ENCODE measurements at regions not wholly inside any gene's neighbourhood (a gene's known extent, or its start where the extent isn't known, plus 50 kb on each side); places are given as distances from the start of the nearest gene placed in this dataset.

- TF ChIP-seq ATF6 (CRISPR knock-in tag; IDR thresholded peaks at IDR 0.05) (no peak), USF2 (CRISPR knock-in tag; IDR thresholded peaks at IDR 0.05) (no peak), PRDM15 (CRISPR knock-in tag; IDR thresholded peaks at IDR 0.05) (no peak), ATF1 (CRISPR knock-in tag; IDR thresholded peaks at IDR 0.05) (no peak), MAX (CRISPR knock-in tag; IDR thresholded peaks at IDR 0.05) (no peak), FOXP4 (CRISPR knock-in tag; IDR thresholded peaks at IDR 0.05) (no peak), HMGA2 (CRISPR knock-in tag; IDR thresholded peaks at IDR 0.05) (no peak), TP53 (CRISPR knock-in tag; IDR thresholded peaks at IDR 0.05) (no peak), NR1H2 (CRISPR knock-in tag; IDR thresholded peaks at IDR 0.05) (no peak), SMAD4 (CRISPR knock-in tag; IDR thresholded peaks at IDR 0.05) (no peak), MXD4 (CRISPR knock-in tag; IDR thresholded peaks at IDR 0.05; ENCODE audit: borderline replicate concordance) (no peak), ZNF425 (CRISPR knock-in tag; conservative IDR thresholded peaks at IDR 0.05) (no peak)
- ChIA-PET CTCF (interaction anchor here (0.9 kb wide), 1 partner anchor 130 kb away, joined by 3 read pairs; no protein-coding TSS in a partner anchor), POLR2A (no interaction called here)
- Mint-ChIP-seq H3K27me3 (ENCODE audit: low read depth) (no peaks in the 10 kb centered on the region), H3K36me3 (no peaks in the 10 kb centered on the region), H3K4me1 (no peaks in the 10 kb centered on the region), H3K9me3 (no peaks in the 10 kb centered on the region), H3K27ac (no peak overlapping the region), H3K4me3 (no peak overlapping the region)
- ATAC-seq (no peak), DNase-seq (ENCODE audit: low spot score) (no peak)
Observed at GRCh38 chr16:79472426-79472825, 128.1 kb downstream of the MAF start.

GRCh38 chr16:79469999-79470398, 130.5 kb downstream of the MAF start:
- CTCF ChIA-PET, result no interaction called here
- no peak for ATAC-seq
- DNase-seq (ENCODE audit: low spot score), result no peak
- no peak overlapping the region for H3K27ac Mint-ChIP-seq
- H3K4me3 Mint-ChIP-seq, result no peak overlapping the region
- no peaks in the 10 kb centered on the region for H3K27me3 Mint-ChIP-seq (ENCODE audit: low read depth)
- H3K9me3 Mint-ChIP-seq, result no peaks in the 10 kb centered on the region
- POLR2A ChIA-PET, result no interaction called here
- no peaks in the 10 kb centered on the region for H3K4me1 Mint-ChIP-seq
- H3K36me3 Mint-ChIP-seq, result no peaks in the 10 kb centered on the region
- TF ChIP-seq ZNF219 (CRISPR knock-in tag; IDR thresholded peaks at IDR 0.05; ENCODE audit: borderline replicate concordance) (no peak), ZNF671 (CRISPR knock-in tag; IDR thresholded peaks at IDR 0.05) (no peak), HMGXB4 (CRISPR knock-in tag; IDR thresholded peaks at IDR 0.05) (no peak), ZNF317 (CRISPR knock-in tag; IDR thresholded peaks at IDR 0.05; ENCODE audit: borderline replicate concordance, low read depth) (no peak), CBFB (CRISPR knock-in tag; IDR thresholded peaks at IDR 0.05; ENCODE audit: low read depth) (no peak), KAT7 (CRISPR knock-in tag; IDR thresholded peaks at IDR 0.05; ENCODE audit: borderline replicate concordance) (no peak), GABPB1 (CRISPR knock-in tag; IDR thresholded peaks at IDR 0.05) (no peak), PRRX2 (CRISPR knock-in tag; IDR thresholded peaks at IDR 0.05) (no peak), TCF7 (CRISPR knock-in tag; IDR thresholded peaks at IDR 0.05; ENCODE audit: low read depth) (no peak), NFYB (CRISPR knock-in tag; conservative IDR thresholded peaks at IDR 0.05; ENCODE audit: low read depth) (no peak), ZBTB43 (CRISPR knock-in tag; IDR thresholded peaks at IDR 0.05) (no peak)
